HG03060 (cell line): ENCODE measurements at regions not wholly inside any gene's neighbourhood (a gene's known extent, or its start where the extent isn't known, plus 50 kb on each side); places are given as distances from the start of the nearest gene placed in this dataset.
"Not testable (repeated sequence)": the region's sequence is repeated elsewhere in the genome, so short reads cannot be mapped to it uniquely, and the experiment has no call there.

Experiments used
- ATAC-seq: cut with Tn5 transposase; IDR thresholded peaks from one replicate; pipeline ENCODE4 v1.9.1; 2021; ENCODE audit warnings: low read depth, moderate number of reproducible peaks; ENCODE audit not compliant: unreplicated experiment

- ATAC-seq: not testable (repeated sequence)
Observed at GRCh38 chrX:84856791-84857190, 146.9 kb upstream of the APOOL start.

- not testable (repeated sequence) for ATAC-seq
Observed at GRCh38 chrX:84858771-84859170, 144.9 kb upstream of the APOOL start.

- no peak for ATAC-seq
Observed at GRCh38 chrX:84865113-84865512, 138.6 kb upstream of the APOOL start.

GRCh38 chrX:84870281-84870680 lies 133.4 kb upstream of the APOOL start:
- not testable (repeated sequence) for ATAC-seq

GRCh38 chrX:84872160-84872771 lies 131.4 kb upstream of the APOOL start:
- not testable (repeated sequence) for ATAC-seq

GRCh38 chrX:84873176-84873575 lies 130.5 kb upstream of the APOOL start:
- ATAC-seq: no peak

- ATAC-seq: no peak
Observed at GRCh38 chrX:84876876-84877275, 126.8 kb upstream of the APOOL start.

- no peak for ATAC-seq
Observed at GRCh38 chrX:84893897-84894296, 109.8 kb upstream of the APOOL start.

- no peak for ATAC-seq
Observed at GRCh38 chrX:84907324-84907968, 96.2 kb upstream of the APOOL start.

- ATAC-seq: no peak
Observed at GRCh38 chrX:84909151-84909550, 94.5 kb upstream of the APOOL start.

GRCh38 chrX:84924624-84925023 lies 79.1 kb upstream of the APOOL start:
- ATAC-seq: no peak

GRCh38 chrX:84932814-84933213 lies 70.9 kb upstream of the APOOL start:
- no peak for ATAC-seq

- ATAC-seq: no peak
Observed at GRCh38 chrX:84933956-84934556, 69.6 kb upstream of the APOOL start.
